C4-2B (cell line): ENCODE measurements at regions not wholly inside any gene's neighbourhood (a gene's known extent, or its start where the extent isn't known, plus 50 kb on each side); places are given as distances from the start of the nearest gene placed in this dataset.

Experiments used
- H3K27ac ChIP-seq: fragments of 450-650 bp; 2 replicates; pipeline ENCODE4 v1.5.1; 2017
- CTCF ChIP-seq: fragments of 450-650 bp; conservative IDR thresholded peaks from 2 replicates; pipeline ENCODE4 v1.5.1; 2017; ENCODE audit warnings: mild to moderate bottlenecking
- ZFX ChIP-seq: fragments of 450-650 bp; IDR thresholded peaks from 2 replicates; pipeline ENCODE4 v1.6.1; 2017

GRCh38 chr1:189960769-189961168 is 516.9 kb downstream of the BRINP3 start:
- H3K27ac ChIP-seq, result no peak overlapping the region
- TF ChIP-seq ZFX (no peak), CTCF (no peak)

- H3K27ac ChIP-seq, result no peak overlapping the region
- TF ChIP-seq ZFX (no peak), CTCF (no peak)
These were observed 515.5 kb downstream of the BRINP3 start for GRCh38 chr1:189962181-189962580.

- no peak overlapping the region for H3K27ac ChIP-seq
These were observed 507.1 kb downstream of the BRINP3 start for GRCh38 chr1:189970331-189971230.

DNA sequence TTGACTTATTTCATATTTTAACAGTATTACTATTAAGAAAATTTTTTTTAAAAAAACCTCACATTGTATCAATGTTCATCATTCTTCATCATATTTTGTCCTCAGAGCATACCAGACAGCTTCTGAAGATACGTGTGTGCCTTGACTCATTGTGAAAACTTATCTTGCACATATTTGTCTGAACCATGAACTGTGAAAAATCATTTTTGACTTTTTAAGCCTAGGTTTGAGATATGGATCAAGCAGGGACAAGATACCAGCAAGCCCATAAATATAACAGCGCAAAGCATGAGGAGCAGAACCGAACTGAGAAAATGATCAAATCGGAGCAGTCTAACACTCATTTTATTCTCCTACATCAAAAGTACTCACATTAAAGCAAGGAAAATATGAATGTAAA is 506.0 kb downstream of the BRINP3 start:
- no peak overlapping the region for H3K27ac ChIP-seq
- TF ChIP-seq ZFX, result no peak
- TF ChIP-seq CTCF, result no peak

More at GRCh38 chr1:189970331-189971230, 507.1 kb downstream of the BRINP3 start:
- TF ChIP-seq ZFX, result no peak
- TF ChIP-seq CTCF, result no peak

GRCh38 chr1:189977184-189977583 is 500.5 kb downstream of the BRINP3 start:
- TF ChIP-seq ZFX, result no peak
- no peak for TF ChIP-seq CTCF
- no peak overlapping the region for H3K27ac ChIP-seq

DNA sequence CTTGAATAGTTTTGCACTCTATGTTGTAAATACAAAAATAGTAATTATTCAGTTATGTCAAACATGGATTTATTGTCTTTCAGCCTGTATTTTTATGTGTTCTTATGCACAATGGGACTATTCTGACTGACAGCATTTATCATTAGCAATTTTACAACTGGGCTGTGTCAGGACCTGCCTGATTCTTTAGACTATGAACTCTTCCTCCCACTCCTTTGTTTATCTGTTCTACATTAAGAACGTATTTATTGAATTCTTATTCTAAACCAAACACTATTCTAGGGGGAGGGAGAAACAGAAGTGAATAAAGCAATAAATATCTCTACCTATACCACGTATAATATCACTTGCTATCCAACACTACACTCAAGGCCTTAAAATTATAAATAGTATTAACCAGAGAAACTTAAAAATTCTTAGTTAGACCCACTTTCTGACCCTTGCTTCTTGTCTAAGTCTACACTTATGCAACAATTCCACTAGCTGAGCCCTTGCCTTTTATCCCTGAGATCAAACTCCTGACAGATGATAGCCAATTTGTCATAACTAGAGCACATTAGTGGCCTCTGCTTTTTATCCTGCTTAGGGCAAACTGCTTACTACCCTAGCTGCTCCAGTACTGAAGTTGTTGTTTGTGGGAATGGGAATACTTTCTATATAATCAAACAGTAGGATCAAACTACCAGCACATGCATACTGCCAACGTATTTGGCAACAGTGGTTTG is 494.3 kb downstream of the BRINP3 start:
- TF ChIP-seq ZFX (no peak), CTCF (no peak)
- H3K27ac ChIP-seq, result no peak overlapping the region

DNA sequence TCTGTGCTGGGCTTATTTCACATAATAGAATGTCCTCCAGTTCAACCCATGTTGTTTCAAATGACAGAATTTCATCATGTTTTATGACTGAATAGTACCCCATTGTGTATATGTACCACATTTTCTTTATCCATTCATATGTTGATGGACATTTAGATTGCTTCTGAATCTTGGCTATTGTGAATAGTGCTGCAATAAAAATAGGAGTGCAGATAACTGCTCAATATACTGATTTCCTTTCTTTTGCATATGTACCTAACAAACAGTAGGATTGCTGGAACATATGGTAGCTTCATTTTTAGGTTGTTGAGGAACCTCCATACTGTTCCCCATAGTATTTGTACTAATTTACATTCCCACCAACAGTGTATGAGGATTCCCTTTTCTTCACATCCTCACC is 491.1 kb downstream of the BRINP3 start:
- TF ChIP-seq ZFX (no peak), CTCF (no peak)
- H3K27ac ChIP-seq, result no peak overlapping the region
